Esophagus muscularis mucosa (tissue), 3 donors: ENCODE measurements at regions not wholly inside any gene's neighbourhood (a gene's known extent, or its start where the extent isn't known, plus 50 kb on each side); places are given as distances from the start of the nearest gene placed in this dataset.

Experiments used
- POLR2A ChIP-seq: fragments of 450-650 bp; IDR thresholded peaks from one replicate; pipeline ENCODE4 v1.6.1; 2017; ENCODE audit warnings: antibody characterized with exemption, moderate library complexity, mild to moderate bottlenecking, low read depth
- TF ChIP-seq, protein P1 (sequence below), 3 experiments: fragments of 200-600 bp in 2 of 3; fragments of 450-650 bp in 1 of 3; sonication (generic) in 2 of 3; IDR thresholded peaks; one replicate each; pipeline ENCODE4 v1.5.1; 2017 to 2019; ENCODE audit warnings: antibody characterized with exemption in 3 of 3, mild to moderate bottlenecking in 2 of 3, moderate library complexity in 1 of 3

DNA sequence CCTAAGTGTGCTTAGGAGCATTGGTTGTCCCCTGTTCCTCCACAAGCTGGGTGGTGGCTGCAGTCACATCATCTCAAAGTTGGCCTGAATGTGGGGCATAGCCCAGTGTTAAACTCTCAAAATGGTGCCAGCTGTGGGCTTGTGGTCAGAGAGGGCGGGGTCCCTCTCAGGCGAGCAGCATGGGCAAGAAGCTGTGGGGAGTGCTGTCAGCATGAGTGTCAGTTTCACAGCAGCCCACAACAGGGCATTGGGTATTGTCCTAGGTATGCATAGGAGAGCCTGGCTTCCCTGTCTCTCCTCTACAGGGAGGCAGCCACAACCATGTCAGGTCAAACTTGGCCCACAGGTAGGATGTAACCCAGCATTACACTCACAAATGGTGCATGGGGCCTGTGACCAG lies 285.6 kb upstream of the THSD7B start:
- TF ChIP-seq, protein P1, sequence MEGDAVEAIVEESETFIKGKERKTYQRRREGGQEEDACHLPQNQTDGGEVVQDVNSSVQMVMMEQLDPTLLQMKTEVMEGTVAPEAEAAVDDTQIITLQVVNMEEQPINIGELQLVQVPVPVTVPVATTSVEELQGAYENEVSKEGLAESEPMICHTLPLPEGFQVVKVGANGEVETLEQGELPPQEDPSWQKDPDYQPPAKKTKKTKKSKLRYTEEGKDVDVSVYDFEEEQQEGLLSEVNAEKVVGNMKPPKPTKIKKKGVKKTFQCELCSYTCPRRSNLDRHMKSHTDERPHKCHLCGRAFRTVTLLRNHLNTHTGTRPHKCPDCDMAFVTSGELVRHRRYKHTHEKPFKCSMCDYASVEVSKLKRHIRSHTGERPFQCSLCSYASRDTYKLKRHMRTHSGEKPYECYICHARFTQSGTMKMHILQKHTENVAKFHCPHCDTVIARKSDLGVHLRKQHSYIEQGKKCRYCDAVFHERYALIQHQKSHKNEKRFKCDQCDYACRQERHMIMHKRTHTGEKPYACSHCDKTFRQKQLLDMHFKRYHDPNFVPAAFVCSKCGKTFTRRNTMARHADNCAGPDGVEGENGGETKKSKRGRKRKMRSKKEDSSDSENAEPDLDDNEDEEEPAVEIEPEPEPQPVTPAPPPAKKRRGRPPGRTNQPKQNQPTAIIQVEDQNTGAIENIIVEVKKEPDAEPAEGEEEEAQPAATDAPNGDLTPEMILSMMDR (IDR thresholded peaks at IDR 0.05) = no peak
- no peak for TF ChIP-seq POLR2A
